ENCODE measurements at regions not wholly inside any gene's neighbourhood (a gene's known extent, or its start where the extent isn't known, plus 50 kb on each side); places are given as distances from the start of the nearest gene placed in this dataset.
A peak's percentile ranks its signal among the peaks of the same experiment; 100 is the strongest.

DNA sequence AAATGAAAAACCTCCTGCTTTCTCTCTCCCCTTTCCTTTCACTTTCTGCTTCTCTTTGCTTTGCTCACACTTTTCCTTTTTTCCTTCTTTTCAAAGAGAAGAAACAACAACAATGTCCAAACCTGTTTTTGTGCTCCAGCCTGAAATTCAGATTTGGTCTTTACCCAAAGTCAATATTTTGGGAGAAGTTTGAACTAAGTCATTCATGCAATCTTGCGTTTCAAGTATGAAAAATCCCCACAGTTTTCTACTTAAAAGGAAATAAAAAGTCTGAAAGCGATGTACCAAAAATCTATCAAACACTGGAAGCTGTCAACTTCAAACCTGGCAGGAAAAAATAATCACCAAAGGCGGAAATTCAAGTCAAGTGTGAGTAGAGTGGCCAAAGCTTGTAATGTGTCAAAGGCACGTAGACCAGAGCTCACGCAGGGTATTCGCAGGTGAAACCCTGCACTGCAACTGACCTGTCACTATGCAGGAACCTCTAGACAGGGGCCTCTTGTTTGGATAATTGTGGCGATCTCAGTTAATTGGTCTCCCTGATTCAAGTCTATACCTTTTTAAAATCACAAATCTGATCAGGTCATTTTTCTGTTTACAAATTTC, 118.8 kb upstream of the GALNT15 start:
- Histone ChIP-seq H3K9me3 (replicated peaks; ENCODE audit: control insufficient read depth, insufficient read depth, low read length) (no peaks in the 10 kb centered on the region), H3K36me3 (ENCODE audit: control insufficient read depth in 2 of 2, extremely low read depth in 1 of 2, insufficient read depth in 2 of 2, low read length in 2 of 2) (no peaks in the 10 kb centered on the region), H3K27ac (ENCODE audit: insufficient read depth, low read depth, low read length) (peak overlapping the region; percentile 75), H2AFZ (ENCODE audit: low read depth, low read length) (peak overlapping the region; percentile 87), H3K9ac (replicated peaks; ENCODE audit: extremely low read depth, insufficient read depth, low read length) (peak overlapping the region; percentile 61), H3K79me2 (ENCODE audit: control insufficient read depth, insufficient read depth, low read length) (no peaks in the 10 kb centered on the region), H3K4me1 (ENCODE audit: control insufficient read depth, extremely low read depth, insufficient read depth, low read length) (peaks cover 57% of the 10 kb centered on the region), H3K27me3 (ENCODE audit: control insufficient read depth in 2 of 2, insufficient read depth in 2 of 2, low read length in 2 of 2) (no peaks in the 10 kb centered on the region), H3K9me1 (replicated peaks; ENCODE audit: control insufficient read depth, extremely low read depth, insufficient read depth, low read length) (no peaks in the 10 kb centered on the region), H4K20me1 (replicated peaks; ENCODE audit: control insufficient read depth, extremely low read depth, insufficient read depth, low read length) (no peaks in the 10 kb centered on the region), H3K4me2 (ENCODE audit: insufficient read depth, low read length) (peak overlapping the region; percentile 84), H3K4me3 (replicated peaks in 1 of 3; ENCODE audit: insufficient read depth in 1 of 3, low read depth in 1 of 3, low read length in 3 of 3) (peak overlapping the region in 1 of 3 experiments; percentile 32)
- BruUV-seq (replicated peaks), result no TSS peak
- dilution Hi-C loops (cut with MboI; ENCODE audit: extremely low pct_ligation_motif_present, low sequenced_read_pairs) (loop anchor here (25.0 kb wide), 1 partner anchor 418 kb away; no protein-coding TSS in a partner anchor), intact Hi-C loops (cut with micrococcal nuclease) (no loop called here)
- POLR2A ChIA-PET, result no interaction called here
- DNase-seq (ENCODE audit: low read depth, low spot score), result peak; percentile 86
- FAIRE-seq, result peak; percentile 26
- TF ChIP-seq POLR2A (IDR thresholded peaks at IDR 0.05; ENCODE audit: low read depth, low read length) (no peak), EZH2 (IDR thresholded peaks at IDR 0.05; ENCODE audit: borderline replicate concordance, low read depth, low read length, severe bottlenecking) (no peak), POLR2AphosphoS5 (IDR thresholded peaks at IDR 0.05; ENCODE audit: insufficient read depth, low read depth, low read length) (no peak), MYC (IDR thresholded peaks at IDR 0.05; ENCODE audit: low read depth, low read length) (no peak), JUN (IDR thresholded peaks at IDR 0.05; ENCODE audit: borderline replicate concordance, insufficient read depth, insufficient read length, low read depth) (no peak), FOS (IDR thresholded peaks at IDR 0.05; ENCODE audit: borderline replicate concordance, insufficient read depth, low read length) (no peak), GATA2 (IDR thresholded peaks at IDR 0.05; ENCODE audit: insufficient read depth, insufficient read length, low read depth, low read length) (no peak)
- TF ChIP-seq, protein P1, sequence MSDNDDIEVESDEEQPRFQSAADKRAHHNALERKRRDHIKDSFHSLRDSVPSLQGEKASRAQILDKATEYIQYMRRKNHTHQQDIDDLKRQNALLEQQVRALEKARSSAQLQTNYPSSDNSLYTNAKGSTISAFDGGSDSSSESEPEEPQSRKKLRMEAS (IDR thresholded peaks at IDR 0.05; ENCODE audit: insufficient read depth, insufficient read length), result no peak
- TF ChIP-seq, protein P2, sequence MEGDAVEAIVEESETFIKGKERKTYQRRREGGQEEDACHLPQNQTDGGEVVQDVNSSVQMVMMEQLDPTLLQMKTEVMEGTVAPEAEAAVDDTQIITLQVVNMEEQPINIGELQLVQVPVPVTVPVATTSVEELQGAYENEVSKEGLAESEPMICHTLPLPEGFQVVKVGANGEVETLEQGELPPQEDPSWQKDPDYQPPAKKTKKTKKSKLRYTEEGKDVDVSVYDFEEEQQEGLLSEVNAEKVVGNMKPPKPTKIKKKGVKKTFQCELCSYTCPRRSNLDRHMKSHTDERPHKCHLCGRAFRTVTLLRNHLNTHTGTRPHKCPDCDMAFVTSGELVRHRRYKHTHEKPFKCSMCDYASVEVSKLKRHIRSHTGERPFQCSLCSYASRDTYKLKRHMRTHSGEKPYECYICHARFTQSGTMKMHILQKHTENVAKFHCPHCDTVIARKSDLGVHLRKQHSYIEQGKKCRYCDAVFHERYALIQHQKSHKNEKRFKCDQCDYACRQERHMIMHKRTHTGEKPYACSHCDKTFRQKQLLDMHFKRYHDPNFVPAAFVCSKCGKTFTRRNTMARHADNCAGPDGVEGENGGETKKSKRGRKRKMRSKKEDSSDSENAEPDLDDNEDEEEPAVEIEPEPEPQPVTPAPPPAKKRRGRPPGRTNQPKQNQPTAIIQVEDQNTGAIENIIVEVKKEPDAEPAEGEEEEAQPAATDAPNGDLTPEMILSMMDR (IDR thresholded peaks at IDR 0.05; ENCODE audit: extremely low read depth in 1 of 2, insufficient read depth in 1 of 2, low read depth in 1 of 2, low read length in 2 of 2), result no peak
- CTCF ChIA-PET, result interaction anchor here (1.1 to 3.7 kb wide), 3 partner anchors 13 to 123 kb away, joined by 4 to 24 read pairs (median 5); no protein-coding TSS in a partner anchor

Data from endothelial cell of umbilical vein (primary cell).